ENCODE measurements at regions not wholly inside any gene's neighbourhood (a gene's known extent, or its start where the extent isn't known, plus 50 kb on each side); places are given as distances from the start of the nearest gene placed in this dataset.

- no peak overlapping the region for H3K4me3 ChIP-seq (ENCODE audit: control insufficient read depth, low read depth, low read length)
- DNase-seq (ENCODE audit: low read depth): no peak
- TF ChIP-seq CTCF (conservative IDR thresholded peaks at IDR 0.05; ENCODE audit: control insufficient read depth, insufficient read depth, low read depth, low read length): no peak
Observed at GRCh38 chr22:25375683-25376082, 156.2 kb downstream of the CRYBB2 start.

- H3K4me3 ChIP-seq (ENCODE audit: control insufficient read depth, low read depth, low read length): no peak overlapping the region
- no peak for TF ChIP-seq CTCF (conservative IDR thresholded peaks at IDR 0.05; ENCODE audit: control insufficient read depth, insufficient read depth, low read depth, low read length)
- DNase-seq (ENCODE audit: low read depth): no peak
Observed at GRCh38 chr22:25377699-25378098, 158.3 kb downstream of the CRYBB2 start.

- no peak for TF ChIP-seq CTCF (conservative IDR thresholded peaks at IDR 0.05; ENCODE audit: control insufficient read depth, insufficient read depth, low read depth, low read length)
- H3K4me3 ChIP-seq (ENCODE audit: control insufficient read depth, low read depth, low read length): no peak overlapping the region
- no peak for DNase-seq (ENCODE audit: low read depth)
Observed at GRCh38 chr22:25380122-25380747, 160.8 kb downstream of the CRYBB2 start.

GRCh38 chr22:25382762-25383161, 163.3 kb downstream of the CRYBB2 start:
- no peak for DNase-seq (ENCODE audit: low read depth)
- TF ChIP-seq CTCF (conservative IDR thresholded peaks at IDR 0.05; ENCODE audit: control insufficient read depth, insufficient read depth, low read depth, low read length): peak; percentile 5
- H3K4me3 ChIP-seq (ENCODE audit: control insufficient read depth, low read depth, low read length): no peak overlapping the region

- TF ChIP-seq CTCF (conservative IDR thresholded peaks at IDR 0.05; ENCODE audit: control insufficient read depth, insufficient read depth, low read depth, low read length): no peak
- no peak for DNase-seq (ENCODE audit: low read depth)
- no peak overlapping the region for H3K4me3 ChIP-seq (ENCODE audit: control insufficient read depth, low read depth, low read length)
Observed at GRCh38 chr22:25383278-25383820, 163.9 kb downstream of the CRYBB2 start.

- H3K4me3 ChIP-seq (ENCODE audit: control insufficient read depth, low read depth, low read length): no peak overlapping the region
- no peak for DNase-seq (ENCODE audit: low read depth)
- no peak for TF ChIP-seq CTCF (conservative IDR thresholded peaks at IDR 0.05; ENCODE audit: control insufficient read depth, insufficient read depth, low read depth, low read length)
Observed at GRCh38 chr22:25383892-25384291, 164.5 kb downstream of the CRYBB2 start.

- H3K4me3 ChIP-seq (ENCODE audit: control insufficient read depth, low read depth, low read length): no peak overlapping the region
- DNase-seq (ENCODE audit: low read depth): no peak
- TF ChIP-seq CTCF (conservative IDR thresholded peaks at IDR 0.05; ENCODE audit: control insufficient read depth, insufficient read depth, low read depth, low read length): no peak
Observed at GRCh38 chr22:25386538-25386884, 167.1 kb downstream of the CRYBB2 start.

Data from fibroblast of mammary gland (primary cell).